RPMI7951 (cell line): ENCODE measurements at regions not wholly inside any gene's neighbourhood (a gene's known extent, or its start where the extent isn't known, plus 50 kb on each side); places are given as distances from the start of the nearest gene placed in this dataset.

Experiments
- DNase-seq: peaks from one replicate; pipeline ENCODE4 v3.0.0-alpha.2; 2012; ENCODE audit warnings: low read depth

DNA sequence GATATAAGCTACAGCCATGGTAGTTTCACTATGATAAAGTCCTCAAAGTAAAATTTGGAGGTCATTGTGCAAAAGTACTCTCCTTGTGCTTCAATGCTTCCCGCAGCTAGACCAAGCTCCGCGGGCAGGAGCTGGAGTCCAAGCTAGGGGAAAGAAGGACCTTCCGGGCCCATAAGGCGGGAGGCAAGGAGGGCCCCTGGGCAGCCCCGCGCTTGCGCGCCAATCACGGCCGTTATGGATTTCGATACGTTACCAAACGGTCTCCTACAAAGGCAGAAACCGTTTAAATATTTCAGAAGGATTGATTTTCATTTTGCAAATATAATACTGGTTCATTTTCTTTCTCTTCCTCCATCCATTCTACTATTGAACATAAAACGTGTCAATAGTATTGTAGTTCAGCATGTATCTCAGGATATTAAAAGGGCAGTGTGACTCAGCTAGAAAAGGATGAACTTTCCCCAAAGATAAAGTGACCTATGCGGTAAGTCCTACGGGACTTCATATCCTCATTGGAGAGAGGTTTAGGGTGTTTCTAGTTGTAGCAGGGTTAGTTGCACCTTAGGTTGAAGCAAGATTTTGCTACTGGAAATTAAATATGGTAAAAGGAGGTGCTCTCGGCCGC lies 128.0 kb downstream of the KIF20B start:
- no peak for DNase-seq

DNA sequence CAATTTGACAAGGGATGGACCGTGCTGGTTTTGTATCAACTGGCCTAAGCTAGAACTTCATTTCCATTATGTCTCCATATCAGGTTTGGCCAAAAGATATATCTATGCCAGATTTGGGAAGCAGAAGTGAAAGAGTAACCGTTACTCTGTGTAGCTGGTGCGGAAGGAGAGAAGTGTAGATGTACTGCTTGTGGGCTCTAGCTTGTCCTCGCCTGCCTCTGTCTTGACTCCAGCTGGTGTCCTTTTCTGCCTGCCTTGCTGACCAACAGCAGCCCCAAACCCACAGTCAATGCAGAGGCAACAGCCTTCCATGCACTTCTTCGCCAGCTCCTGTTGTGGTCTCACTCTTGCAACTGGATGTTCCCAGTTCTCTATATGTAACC lies 128.5 kb downstream of the KIF20B start:
- no peak for DNase-seq

DNA sequence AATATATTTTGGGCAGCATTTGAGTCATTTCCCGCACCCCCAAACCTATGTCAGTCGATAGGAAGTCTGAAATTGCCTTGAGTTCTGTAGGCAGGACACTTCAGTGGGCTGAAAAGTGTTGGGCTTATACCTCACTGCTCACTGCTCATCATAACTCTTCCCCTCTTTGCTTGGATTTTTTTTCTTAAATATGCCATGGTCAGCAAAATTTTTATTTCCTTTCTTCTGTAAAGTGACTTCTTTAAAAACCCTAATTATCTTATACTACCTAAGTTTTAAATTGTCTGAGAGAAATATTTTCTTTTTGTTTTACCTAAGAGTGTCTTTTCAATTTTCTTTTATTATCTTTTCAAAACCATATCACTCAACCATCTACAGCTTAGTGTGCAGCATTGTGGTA lies 129.2 kb downstream of the KIF20B start:
- no peak for DNase-seq

DNA sequence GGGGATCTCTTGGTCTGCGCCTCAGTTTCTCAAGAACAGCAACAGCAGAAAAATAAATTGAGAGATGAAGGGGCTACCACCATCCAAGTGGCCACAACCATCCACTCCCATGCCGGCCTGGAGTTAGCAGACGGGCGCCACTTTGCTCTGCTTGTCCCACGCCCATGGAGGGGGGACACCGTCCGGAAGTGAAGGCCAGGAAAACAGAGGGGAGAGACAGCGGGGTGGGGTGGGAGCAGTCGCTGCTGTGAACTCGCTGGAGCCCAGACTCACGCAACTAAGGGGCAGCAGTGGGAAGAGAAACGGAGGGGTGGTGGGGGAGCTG lies 135.4 kb downstream of the KIF20B start:
- DNase-seq: no peak

DNA sequence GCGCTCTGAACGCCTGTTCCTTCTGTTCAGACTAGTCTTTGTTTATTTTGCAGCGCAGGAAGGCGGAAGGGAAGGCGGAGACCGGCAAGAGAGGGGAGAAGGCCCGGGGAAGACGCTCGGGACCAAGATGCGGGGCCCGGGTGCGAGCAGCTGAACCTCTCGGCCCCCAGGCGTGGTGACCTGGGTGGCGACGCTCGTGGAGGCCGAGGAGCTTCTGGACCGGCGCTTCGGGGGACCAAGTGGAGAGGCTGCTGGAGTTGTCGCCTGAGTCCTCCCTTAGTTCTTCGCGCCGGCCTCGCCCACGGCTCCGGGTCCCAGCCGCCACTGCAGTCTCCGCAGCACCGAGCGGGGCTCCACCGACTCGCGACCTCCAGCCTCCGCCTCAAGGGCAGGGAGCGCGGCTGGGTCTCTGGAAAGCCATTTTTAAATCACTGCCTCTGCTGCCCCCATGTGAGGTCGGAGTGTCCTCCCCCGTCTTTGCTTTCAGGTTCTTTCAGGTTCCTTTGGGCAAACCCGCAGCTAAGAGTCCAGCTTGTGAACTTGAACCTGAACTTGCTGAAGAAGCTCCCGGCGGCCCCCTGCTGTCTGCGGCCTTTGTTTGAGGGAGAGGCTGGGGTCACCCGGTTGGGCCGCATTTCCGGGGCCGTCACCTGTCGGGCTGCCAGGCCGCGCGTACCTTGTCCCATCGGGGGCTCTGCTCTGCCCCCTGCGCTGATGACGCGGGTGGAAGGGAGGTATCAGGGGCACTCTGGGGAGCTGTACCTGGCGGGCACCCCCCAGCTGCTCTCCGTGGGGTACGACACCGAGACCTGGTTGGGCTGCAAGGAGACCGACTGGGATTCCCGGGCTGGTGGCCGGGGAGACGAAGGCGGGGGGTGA lies 136.0 kb downstream of the KIF20B start:
- DNase-seq: peak; percentile 26

DNA sequence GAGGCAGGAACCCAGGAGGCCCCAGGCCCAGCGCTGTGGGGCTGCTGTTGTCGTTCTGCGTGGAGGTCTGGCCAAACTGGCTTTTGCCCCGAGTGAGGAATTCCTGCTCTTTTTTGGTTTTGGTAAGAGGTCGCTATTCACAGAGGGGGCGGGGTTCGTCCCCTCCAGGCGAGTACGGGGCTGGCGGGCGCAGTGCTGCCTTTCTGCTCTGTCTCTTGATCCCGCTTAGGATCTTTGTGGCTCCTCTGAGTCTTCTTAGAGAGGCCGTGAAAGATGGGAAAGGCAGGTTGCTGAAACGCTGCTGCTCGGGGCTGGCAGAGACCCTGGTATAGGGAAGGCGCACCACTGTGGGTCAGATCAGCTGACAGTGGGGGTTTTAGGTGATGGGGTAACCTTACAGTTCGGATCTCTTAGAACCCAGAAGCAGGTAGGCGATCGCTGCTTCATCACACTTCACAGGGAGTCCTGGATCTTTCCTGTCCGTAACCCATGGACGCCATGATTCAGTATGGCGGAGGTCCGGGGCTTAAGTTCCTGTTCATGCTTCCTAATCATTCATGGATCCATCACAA lies 136.7 kb downstream of the KIF20B start:
- no peak for DNase-seq

DNA sequence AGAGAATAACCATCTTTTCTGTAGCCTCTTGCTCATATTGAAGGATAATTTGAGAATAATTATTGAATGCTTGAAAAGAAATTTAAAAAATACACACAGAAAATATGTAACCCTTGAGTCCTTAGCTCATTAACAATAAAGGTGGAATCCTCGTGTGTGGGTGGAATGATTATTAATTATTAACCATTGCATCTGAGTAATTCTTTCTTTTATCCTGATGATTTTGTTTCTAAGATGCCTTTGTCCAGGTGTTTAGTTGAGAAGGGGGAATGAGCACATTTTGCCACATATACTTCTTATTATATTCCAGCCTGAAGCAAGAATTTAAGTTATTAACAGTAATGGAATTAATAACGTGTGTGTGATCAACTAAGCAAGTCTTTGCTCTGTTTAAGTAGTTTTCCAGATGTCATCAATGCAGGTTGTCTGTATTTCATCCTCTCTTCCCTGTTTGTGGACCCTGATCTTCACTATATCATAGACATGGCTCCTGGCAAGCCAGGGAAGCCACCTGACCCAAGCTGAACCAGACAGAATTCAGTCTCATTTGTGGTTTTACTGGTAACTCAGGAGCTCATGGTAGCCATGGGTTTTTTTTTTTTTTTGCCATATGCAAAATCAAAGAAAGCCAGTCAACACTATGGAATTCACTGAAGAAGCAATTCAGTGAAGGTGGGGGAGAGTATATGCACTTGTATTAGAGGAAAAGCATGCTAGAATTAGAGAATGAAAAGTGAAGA lies 144.3 kb downstream of the KIF20B start:
- peak; percentile 62 for DNase-seq

DNA sequence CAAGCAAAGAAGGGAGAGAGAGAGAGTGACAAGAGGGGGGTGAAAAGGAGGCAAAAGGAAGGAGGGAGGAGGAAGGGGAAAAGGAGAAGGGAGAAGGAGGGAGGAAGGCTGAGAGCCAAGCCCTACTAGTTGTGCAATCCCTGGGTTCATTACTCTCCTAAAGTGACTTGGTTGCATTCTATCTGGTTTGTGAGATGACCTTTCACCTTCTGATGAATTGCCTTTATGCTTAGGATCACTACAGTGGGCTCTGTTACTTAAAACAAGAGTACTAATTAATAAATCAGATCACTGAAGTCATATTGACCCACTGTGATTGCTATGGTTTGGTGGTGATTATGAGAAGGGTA lies 144.9 kb downstream of the KIF20B start:
- DNase-seq: no peak

DNA sequence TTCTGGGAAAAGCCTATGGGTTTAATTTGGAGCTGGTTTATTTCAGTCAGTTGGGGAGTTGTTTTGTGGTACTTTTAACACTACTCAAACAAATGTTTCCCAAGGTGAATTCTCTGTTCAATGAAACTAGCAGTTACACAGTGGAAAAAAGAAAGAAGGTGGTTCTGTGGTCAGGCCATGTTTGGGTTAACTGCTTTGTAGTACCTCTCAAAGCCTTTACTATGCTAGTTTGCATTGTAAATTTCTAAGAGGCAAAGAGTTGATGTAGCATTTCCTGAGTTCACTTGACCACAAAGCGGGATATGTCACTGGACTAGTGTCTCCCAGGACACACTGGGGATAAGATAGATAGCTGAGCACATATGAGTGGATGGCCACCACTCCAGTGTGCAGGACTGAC lies 145.4 kb downstream of the KIF20B start:
- no peak for DNase-seq

DNA sequence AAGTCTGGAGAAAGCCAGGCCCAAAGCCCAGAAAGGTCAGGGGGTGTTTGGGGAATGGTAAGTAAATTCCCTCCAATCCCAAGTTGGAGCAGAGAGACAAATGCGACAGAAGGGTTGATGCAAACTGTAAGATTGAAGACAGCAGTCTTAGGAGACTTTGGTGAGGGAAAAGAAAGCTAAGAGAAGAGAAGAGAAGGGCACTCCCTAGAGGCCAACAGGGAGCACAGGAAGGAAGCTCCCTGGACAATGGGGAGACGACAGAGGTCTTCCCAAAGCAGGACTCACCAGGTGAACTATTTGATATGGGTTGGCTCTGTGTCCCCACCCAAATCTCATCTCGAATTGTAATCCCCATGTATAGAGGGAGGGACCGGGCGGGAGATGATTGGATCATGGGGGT lies 151.5 kb downstream of the KIF20B start:
- no peak for DNase-seq

DNA sequence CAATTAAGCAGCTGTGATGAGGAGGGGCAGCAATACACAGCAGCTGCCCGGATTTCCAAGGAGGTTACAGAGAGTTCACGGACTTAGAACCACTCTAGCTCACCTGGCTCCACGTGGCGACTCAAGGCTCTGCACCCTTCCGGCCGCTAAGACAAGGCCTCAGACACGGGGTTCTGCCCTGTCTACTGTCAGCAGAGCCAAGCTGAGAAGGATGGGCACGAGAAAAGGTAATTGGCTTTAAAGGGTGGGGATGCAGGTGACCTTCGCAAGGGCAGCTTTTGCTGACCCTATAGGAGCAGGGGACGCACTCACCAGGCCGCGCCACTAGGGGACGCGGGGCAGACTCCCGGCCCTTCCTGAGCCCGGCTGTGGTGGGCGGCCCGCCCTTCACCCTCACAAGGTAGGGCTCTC lies 152.4 kb downstream of the KIF20B start:
- no peak for DNase-seq

DNA sequence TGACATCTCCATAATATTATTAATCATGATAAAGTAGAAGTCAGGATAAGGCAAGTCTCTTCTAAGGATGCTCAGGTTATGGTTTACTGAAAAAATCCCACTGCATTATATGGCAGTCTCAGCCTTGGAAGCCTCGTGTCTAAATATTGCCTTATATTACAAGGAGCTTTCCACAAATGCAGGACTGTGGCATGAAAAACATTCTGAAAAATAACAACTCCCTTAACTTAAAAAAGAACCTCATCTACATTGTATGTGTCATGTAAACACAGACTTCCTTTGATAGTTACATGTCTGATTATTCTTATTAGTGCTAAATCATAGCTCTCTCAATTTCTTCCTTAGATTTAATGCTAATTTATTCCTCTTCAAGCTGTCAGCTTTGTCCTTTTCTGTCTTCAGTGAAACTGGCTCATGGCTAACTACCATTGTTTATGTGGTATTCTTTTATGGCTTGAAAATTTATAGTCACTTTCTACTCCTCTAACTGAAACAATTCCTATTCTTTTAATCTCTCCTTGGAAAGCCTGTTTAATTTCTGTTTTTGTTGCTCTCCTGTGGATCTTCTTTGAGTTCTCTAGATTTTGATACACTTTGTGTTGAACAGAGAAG lies 156.1 kb downstream of the KIF20B start:
- no peak for DNase-seq

DNA sequence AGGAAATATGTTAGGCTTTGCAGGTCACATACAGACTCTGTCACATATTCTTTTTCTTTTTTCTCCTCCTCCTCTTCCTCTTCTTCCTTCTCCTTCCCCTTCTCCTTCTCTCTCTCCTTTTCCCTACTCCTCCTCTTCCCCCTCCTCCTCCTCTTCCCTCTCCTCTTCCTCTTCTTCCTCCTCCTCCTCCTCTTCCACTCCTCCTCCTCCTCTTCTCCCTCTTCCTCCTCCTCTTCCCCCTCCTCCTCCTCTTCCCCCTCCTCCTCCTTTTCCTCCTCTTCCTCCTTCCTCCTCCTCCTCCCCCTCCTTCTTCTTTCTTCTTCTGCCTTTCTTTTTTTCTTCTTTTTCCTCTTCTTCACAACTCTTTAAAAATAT lies 159.8 kb downstream of the KIF20B start:
- DNase-seq: no peak

DNA sequence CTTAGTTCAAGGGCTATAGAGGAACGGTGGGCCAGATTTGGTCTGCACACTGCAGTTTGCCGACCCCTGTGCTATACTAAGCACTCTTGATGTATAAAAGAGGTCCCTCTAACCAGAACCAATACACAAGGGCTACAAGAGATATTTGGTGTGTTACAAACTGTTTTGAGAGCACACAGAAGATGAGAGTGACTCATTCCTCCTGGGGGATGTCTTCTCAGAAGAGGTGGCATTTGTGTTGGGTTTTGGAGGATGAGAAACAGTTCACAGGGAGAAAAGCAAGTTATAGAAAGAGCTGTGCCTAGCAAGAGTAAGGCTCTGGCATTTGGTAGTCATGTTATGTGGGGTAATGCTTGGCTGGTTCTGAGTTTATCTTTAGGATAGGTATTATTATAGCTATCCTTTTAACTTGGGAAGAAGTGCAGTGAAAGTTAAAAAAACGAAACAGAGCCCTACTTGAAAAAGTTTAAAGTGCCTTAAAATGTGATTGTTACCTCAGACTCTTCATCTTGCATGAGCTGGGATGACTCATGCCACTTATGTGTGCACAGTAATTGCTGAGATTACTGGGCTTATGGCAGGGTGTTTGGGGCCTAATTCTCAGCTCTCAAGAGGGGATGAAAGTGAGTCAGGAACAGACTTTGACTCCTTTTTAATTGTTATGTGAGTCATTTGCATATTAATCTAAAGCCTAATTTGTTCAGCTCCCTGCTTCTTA lies 160.4 kb downstream of the KIF20B start:
- peak; percentile 72 for DNase-seq

DNA sequence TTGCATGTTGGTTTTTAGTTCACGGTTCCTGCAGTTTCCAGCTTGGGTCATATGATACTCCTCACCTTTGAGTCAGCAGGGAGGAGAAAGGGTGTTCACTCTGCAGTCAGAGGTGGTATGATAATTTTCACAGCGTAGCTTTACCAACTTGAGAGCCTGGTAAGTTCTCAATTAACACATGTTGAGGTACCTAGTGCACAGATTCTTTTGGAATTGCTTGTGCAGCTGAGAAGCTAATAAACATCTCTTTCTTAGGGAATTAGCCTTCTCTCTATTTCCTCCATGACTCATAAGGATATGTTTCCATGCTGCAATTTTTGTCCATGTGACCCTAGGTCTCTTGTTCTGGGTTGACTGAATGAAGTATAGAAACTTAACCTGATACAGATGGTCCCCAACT lies 166.6 kb downstream of the KIF20B start:
- DNase-seq: peak; percentile 50

DNA sequence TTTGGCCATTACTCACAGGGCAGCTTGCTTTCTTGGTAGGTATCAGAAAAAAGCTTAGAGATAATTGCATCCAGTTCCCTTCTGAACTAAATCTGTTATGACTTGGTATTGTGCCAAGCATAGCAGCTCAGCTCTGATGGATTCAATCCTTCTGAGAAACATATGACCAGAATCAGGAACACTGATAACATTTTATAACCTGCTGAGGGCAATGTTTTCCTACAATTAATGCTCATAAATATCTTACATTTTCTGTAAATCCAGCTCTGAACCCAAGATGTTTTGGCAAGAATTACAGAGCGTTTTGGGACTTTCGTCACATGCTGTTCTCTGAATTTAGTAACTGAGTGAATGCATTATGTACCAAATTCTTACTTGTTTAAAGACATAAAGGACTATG lies 167.8 kb downstream of the KIF20B start:
- DNase-seq: peak; percentile 57

DNA sequence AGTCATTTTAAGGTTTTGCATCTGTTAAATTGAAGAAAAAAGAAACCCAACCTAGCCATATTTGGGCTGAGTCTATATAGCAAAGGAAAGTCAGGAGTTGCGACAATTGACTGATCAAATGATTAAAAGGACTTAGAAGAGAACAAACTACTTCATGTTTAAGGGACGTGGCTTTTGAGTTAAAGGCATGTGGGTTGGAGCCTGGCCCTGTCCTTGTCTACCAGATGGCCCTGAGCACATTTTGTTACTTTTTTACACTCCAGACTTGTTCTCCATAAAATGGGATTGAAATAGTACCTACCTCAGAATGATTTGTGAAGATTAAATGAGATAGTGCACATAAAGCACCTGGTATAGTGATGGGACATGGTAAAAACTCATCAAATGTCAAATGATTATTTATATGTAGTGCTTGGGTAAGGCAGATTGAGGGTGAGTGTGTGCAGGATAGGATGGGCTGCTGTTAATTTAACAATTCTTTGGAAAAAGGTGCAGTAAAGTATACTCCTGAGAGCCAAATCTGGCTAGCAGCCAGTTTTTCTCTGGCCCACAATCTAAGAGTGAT lies 168.3 kb downstream of the KIF20B start:
- no peak for DNase-seq

DNA sequence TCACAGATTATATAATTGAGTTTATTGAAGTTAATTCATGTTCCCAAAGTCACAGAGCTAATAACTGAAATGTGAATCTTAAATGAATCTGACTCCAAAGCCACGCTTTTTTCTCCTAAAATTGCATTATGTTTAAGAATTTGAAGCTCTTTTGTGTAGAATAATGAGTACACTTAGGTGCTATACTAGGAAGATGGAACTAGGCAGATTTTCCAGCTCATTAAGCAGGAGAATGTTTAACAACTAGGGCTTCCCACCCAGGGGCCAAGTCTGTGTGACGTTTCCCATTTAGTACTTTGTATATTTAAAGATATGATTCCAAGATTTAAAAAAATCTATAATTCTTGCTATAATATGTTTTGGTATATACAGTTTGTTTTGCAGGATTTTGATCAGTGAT lies 169.5 kb downstream of the KIF20B start:
- no peak for DNase-seq

DNA sequence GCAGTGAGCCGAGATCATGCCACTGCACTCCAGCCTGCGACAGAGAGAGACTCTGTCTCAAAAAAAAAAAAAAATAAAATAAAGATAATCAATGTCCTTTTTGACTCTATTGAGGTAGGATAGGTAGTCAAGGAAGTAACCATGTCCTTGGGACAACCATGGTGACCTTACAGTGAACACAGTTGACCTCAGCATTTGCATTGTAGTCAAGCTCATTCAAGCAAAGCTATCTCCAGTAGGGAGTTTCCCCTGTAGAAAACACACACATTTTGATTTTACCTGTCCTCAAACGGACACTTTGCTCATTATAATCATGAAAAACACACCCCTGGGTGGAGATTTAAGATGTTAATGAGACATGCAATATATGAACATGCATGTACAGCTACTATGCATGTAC lies 171.7 kb downstream of the KIF20B start:
- no peak for DNase-seq

DNA sequence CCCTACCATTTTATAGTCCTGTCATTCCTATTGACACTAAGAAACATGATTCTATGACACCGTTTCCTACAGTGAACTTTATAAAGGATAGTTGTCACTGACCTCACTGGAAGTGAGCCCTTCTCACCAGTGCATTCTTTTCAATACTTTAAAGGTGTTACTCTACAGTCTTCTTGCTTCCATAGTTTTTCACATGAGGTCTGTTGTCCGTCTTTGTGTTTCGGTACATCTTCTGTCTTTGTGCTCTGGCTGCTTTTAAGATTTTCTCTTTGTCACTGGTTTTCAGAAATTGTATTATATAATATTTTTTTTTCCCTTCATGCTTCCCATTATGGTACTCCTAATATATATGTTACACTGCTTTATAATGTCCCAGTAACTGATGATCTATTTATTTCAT lies 174.2 kb downstream of the KIF20B start:
- DNase-seq: no peak

DNA sequence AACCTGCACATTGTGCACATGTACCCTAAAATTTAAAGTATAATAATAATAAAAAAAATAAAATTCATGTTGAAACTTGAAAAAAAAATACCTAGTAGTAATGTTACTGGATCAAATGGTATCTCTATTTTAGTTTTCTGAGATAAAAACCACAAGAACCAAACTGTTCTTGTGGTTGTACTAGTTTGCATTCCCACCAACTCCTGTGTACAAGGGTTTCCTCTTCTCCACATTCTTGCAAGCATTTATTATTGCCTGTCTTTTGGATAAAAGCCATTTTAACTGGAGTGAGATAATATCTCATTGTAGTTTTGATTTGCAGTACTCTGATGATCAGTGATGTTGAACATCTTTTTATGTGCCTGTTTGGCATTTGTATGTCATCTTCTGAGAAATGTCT lies 177.7 kb downstream of the KIF20B start:
- DNase-seq: peak; percentile 42
